Effector CD4-positive, alpha-beta T cell (primary cell): ENCODE measurements at regions not wholly inside any gene's neighbourhood (a gene's known extent, or its start where the extent isn't known, plus 50 kb on each side); places are given as distances from the start of the nearest gene placed in this dataset.
"Not testable (repeated sequence)": the region's sequence is repeated elsewhere in the genome, so short reads cannot be mapped to it uniquely, and the experiment has no call there.

Experiments
- DNase-seq: peaks from one replicate; pipeline ENCODE4 v3.0.0-alpha.2; 2020

DNA sequence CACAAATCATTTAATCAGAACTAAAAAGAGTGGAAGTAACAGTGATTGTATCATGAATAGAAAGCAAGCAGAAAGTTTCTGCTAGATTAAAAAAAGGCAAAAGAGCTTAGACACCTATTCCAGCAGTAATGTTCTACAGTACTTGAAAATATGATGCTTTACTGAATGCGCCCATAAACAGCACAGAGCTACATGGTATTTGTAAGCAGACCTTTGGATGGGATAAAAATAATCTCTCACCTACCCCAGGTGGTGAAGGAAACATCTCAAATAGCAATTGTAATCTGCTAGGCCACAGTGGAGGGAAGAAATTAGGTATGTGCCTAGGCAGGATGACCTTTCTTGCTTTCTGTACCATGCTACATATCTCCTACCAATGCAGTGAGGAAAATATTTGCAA is 280.9 kb upstream of the PRKX start:
- no peak for DNase-seq

GRCh38 chrX:3990569-3990968 is 277.1 kb upstream of the PRKX start:
- DNase-seq, result no peak

GRCh38 chrX:3972104-3972858 is 258.8 kb upstream of the PRKX start:
- DNase-seq, result not testable (repeated sequence)

DNA sequence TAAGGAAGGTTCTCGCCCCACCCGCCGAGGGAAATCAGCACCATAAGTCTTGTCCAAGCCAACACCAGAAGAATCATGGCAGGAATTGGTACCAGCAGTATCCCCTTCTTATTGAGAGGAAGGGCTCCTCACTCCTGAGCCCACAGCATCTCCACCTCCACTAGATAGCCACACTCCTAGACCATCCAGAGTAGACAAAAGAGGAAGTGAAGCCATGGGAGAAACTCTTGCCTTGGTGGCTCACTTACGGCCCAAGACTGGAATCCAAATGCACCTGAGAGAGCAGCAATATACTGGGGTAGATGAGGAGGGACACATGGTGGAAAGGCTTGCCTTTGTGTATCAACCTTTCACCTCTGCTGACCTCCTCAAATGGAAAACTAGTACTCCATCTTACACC is 255.3 kb upstream of the PRKX start:
- DNase-seq, result no peak

DNA sequence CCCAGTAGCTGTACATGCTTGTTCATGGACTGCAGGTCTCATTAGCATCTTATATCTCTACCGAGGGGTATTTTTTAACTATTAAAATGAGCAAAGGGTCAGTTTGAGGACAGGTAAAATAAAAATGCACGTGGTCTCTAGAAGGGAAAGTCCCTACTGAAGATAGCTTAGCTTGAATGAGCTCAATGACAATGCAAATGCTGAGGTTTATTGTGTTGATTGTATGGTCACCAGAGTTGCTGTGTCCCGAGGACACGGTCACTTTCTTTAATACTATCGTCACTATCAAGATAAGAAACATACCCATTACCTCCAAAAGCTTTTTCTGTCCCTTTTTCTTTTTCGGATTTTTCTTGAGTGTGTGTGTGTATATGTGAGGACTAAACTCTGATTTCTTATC is 250.5 kb upstream of the PRKX start:
- DNase-seq, result no peak

DNA sequence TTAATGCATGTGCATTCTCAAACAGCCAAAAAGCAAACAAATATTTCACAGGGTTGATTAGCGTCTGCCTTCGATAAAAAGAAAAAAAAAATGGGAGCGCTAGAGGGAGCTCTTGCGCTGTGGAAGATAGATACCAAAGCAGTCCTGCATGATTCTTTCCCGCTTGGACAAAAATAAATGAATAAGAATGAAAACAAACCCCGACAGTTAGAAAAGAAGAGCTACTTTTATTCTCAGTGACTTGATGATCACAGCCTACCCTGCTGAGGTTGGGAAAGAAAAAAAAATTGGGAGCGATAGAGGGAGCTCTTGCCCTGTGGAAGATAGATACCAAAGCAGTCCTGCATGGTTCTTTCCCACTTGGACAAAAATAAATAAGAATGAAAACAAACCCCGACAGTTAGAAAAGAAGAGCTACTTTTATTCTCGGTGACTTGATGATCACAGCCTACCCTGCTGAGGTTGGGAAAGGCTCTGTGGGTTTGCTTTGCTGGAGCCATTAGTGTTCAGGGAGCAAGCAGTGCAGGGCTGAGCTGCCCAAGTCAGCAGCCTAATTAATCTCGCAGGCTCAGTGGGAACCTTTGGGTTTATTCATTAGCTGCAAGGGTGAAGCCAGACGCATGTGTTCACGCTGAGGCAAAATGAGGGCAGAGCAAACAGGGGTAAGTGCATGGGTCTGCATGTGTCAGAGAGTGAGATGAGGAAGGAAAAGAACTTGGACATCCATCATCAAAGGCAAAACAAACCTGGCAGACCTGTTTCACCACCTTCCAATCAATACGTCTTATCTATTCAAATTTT is 249.3 kb upstream of the PRKX start:
- DNase-seq, result no peak

DNA sequence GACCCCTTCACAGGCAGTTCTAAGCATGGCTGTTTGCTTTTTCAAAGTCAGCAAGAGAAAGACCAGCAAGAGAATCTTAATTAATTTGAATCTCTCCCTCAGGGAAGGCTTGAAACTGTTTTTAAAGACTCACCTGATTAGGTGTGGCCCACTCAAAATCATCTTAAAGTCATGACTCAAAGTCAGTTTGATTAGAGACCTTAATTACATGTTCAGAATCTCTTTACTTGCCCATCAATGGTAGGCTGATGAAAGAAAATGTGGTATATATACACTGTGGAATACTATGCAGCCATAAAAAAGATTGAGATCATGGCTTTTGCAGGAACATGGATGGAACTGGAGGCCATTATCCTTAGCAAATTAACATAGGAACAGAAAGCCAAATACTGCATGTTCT is 247.5 kb upstream of the PRKX start:
- DNase-seq, result no peak

GRCh38 chrX:3951859-3952258 is 238.4 kb upstream of the PRKX start:
- no peak for DNase-seq

DNA sequence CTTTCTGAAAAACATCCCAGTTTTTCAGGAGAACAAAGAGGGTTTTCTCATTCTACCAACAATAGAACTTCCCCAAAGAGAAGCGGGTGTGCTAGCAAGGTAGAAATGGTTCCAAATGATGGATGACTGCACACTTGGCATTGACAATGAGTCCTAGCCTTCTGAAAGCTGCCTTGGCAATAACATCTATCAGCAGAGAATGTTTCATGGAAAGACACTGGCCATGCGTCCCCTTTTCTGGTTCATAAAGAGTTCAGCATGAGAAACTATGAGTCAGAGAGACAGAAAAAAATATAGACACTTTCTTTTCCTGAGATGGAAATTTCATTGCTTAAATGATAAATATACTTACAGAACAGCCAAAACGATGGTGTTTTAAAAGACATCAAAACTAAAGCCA is 236.9 kb upstream of the PRKX start:
- DNase-seq, result no peak

- no peak for DNase-seq
Measured at GRCh38 chrX:3943965-3944364, 230.5 kb upstream of the PRKX start.

- no peak for DNase-seq
Measured at GRCh38 chrX:3940000-3940610, 226.7 kb upstream of the PRKX start.

GRCh38 chrX:3938587-3938986 is 225.1 kb upstream of the PRKX start:
- DNase-seq, result no peak

DNA sequence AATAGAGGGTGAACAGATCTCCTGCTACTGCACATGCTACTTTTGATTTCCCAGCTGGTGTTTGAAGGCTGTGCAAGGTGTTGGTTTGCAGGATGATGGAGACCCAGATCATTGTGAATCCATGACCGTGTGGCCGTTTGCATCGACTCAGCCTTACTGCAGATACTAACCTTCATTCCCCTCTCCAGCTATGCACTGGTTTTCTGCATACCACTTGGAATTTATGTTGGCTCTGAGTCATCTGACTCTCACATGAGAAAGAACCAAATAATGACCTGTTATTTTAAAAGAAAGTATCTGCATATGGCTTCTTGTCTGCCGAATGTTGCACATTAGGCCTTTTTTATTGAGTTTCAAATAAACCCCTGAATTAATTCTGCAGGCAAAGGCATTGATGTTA is 221.7 kb upstream of the PRKX start:
- not testable (repeated sequence) for DNase-seq

GRCh38 chrX:3920424-3921017 is 207.1 kb upstream of the PRKX start:
- not testable (repeated sequence) for DNase-seq

- DNase-seq, result not testable (repeated sequence)
Measured at GRCh38 chrX:3919668-3920423, 206.4 kb upstream of the PRKX start.

GRCh38 chrX:3914813-3915212 is 201.4 kb upstream of the PRKX start:
- not testable (repeated sequence) for DNase-seq

DNA sequence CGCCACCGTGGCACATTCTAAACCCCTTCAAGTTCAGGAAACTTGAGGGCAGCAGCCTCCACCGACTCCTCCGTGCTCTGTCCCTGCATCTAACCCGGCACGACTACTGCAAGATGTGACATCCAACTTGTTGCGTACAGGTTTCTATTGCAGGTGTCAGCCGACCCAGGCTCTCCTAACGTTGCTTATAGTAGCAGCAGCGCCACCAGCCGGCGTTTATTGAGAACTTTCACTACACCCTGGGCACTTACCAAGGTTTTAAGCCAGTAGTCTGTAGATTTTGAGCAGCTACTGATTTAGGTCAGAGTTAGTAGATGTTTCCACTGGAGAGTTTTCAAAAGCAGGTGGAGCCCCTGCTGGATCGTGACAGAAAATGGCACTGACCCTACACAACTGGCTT is 200.6 kb upstream of the PRKX start:
- not testable (repeated sequence) for DNase-seq

- not testable (repeated sequence) for DNase-seq
Measured at GRCh38 chrX:3911012-3911411, 197.6 kb upstream of the PRKX start.

- DNase-seq, result not testable (repeated sequence)
Measured at GRCh38 chrX:3910611-3911010, 197.2 kb upstream of the PRKX start.

DNA sequence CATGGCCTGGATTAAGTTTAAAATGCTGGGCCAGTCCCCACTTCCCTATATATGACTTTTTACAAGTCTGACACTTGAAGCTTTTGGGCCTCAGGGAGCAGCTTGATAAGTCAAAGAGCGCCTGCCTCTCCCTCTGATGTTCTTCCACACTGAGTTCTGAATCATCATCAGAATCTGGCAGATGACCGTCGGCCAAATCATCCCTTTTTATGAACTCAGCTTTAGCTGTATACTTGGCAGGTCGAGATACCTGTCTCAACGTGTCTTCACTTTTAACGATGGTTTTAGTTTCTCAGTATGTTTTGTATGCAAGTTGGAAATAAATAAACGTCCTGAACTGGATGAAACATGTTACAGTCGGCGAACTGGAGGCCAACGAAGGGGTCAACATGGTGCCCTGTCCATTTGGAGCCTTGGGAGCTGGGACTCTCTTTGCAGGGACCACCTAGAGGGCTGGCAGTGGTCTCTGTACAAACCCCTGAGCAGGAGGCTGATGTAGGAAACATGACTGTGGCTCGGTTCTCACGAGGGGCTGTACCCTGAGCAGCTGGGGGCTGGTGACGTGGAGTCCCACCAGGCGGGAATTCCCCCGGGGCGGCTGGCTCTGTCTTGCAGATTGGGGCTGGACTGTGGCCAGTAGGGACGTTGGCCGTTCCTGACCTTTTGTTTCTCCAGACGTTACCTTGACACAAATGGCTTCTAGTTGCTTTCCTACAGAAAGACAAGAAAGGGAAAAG is 192.2 kb upstream of the PRKX start:
- not testable (repeated sequence) for DNase-seq

DNA sequence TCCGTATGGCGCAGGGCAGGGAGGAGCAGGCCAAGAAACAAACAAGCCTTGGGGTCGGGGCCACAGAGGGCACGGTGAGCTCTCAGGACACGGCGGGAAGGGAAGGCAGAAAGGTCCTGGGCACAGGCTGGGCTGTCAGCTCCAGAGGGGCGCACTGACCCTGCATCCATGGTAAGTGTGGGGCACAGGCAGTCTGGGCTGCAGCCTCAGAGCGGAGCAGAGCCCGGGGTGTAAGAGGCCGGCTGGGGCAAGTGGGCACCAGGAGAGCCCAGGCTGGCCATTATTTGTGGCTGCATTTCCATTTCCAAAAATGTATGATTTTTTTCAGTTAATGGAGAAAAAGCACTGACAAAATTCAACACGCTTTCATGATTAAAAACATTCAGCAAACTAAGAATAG is 188.8 kb upstream of the PRKX start:
- DNase-seq, result not testable (repeated sequence)

GRCh38 chrX:3896755-3897154 is 183.3 kb upstream of the PRKX start:
- DNase-seq, result not testable (repeated sequence)
